ENCODE measurements at regions not wholly inside any gene's neighbourhood (a gene's known extent, or its start where the extent isn't known, plus 50 kb on each side); places are given as distances from the start of the nearest gene placed in this dataset.

GRCh38 chr4:14446904-14447303 is 555.4 kb upstream of the CPEB2 start:
- TF ChIP-seq, protein P1, sequence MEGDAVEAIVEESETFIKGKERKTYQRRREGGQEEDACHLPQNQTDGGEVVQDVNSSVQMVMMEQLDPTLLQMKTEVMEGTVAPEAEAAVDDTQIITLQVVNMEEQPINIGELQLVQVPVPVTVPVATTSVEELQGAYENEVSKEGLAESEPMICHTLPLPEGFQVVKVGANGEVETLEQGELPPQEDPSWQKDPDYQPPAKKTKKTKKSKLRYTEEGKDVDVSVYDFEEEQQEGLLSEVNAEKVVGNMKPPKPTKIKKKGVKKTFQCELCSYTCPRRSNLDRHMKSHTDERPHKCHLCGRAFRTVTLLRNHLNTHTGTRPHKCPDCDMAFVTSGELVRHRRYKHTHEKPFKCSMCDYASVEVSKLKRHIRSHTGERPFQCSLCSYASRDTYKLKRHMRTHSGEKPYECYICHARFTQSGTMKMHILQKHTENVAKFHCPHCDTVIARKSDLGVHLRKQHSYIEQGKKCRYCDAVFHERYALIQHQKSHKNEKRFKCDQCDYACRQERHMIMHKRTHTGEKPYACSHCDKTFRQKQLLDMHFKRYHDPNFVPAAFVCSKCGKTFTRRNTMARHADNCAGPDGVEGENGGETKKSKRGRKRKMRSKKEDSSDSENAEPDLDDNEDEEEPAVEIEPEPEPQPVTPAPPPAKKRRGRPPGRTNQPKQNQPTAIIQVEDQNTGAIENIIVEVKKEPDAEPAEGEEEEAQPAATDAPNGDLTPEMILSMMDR (IDR thresholded peaks at IDR 0.05) = no peak
- TF ChIP-seq POLR2AphosphoS5 (IDR thresholded peaks at IDR 0.05) = no peak
